DOHH2 (cell line): ENCODE measurements at regions not wholly inside any gene's neighbourhood (a gene's known extent, or its start where the extent isn't known, plus 50 kb on each side); places are given as distances from the start of the nearest gene placed in this dataset.

Experiments used
- EZH2phosphoT487 ChIP-seq: fragments of 200-600 bp; sonication (generic); IDR thresholded peaks from 2 replicates; pipeline ENCODE4 v1.6.1; 2017; ENCODE audit warnings: borderline replicate concordance, mild to moderate bottlenecking, antibody characterized with exemption, low read length, moderate library complexity, mixed read lengths
- TF ChIP-seq, protein P1 (sequence below): fragments of 200-600 bp; sonication (generic); IDR thresholded peaks from one replicate; pipeline ENCODE4 v1.5.1; 2014; ENCODE audit warnings: antibody characterized with exemption, mild to moderate bottlenecking, low read depth, low read length; ENCODE audit not compliant: poor library complexity, severe bottlenecking

DNA sequence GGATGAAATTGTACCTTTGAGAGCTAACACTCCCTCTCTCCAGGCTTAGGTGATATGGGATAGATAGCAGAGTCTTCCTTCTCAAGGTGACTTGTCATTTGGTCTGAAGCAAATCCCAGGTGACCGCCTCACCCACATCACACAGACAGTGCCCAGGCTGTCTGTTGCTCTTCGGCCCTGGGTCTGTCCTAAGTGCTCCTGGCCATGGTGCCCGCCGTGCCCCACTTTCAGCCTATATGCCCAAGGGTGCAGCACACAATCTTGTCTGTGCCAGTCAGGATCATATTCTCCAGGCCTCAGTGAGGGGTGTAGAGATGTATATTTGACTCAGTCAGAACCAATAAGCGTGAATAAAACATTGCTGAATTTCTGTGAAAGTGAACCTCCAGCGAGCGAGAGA, 326.8 kb downstream of the DYSF start:
- TF ChIP-seq, protein P1, sequence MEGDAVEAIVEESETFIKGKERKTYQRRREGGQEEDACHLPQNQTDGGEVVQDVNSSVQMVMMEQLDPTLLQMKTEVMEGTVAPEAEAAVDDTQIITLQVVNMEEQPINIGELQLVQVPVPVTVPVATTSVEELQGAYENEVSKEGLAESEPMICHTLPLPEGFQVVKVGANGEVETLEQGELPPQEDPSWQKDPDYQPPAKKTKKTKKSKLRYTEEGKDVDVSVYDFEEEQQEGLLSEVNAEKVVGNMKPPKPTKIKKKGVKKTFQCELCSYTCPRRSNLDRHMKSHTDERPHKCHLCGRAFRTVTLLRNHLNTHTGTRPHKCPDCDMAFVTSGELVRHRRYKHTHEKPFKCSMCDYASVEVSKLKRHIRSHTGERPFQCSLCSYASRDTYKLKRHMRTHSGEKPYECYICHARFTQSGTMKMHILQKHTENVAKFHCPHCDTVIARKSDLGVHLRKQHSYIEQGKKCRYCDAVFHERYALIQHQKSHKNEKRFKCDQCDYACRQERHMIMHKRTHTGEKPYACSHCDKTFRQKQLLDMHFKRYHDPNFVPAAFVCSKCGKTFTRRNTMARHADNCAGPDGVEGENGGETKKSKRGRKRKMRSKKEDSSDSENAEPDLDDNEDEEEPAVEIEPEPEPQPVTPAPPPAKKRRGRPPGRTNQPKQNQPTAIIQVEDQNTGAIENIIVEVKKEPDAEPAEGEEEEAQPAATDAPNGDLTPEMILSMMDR = no peak
- no peak for TF ChIP-seq EZH2phosphoT487
